ENCODE measurements at regions not wholly inside any gene's neighbourhood (a gene's known extent, or its start where the extent isn't known, plus 50 kb on each side); places are given as distances from the start of the nearest gene placed in this dataset.
"Not testable (repeated sequence)": the region's sequence is repeated elsewhere in the genome, so short reads cannot be mapped to it uniquely, and the experiment has no call there.

GRCh38 chr6:68013780-68014515, 621.1 kb upstream of the ADGRB3 start:
- no peak for DNase-seq (ENCODE audit: low spot score)

GRCh38 chr6:68012822-68013221, 622.3 kb upstream of the ADGRB3 start:
- DNase-seq (ENCODE audit: low spot score) = no peak

DNA sequence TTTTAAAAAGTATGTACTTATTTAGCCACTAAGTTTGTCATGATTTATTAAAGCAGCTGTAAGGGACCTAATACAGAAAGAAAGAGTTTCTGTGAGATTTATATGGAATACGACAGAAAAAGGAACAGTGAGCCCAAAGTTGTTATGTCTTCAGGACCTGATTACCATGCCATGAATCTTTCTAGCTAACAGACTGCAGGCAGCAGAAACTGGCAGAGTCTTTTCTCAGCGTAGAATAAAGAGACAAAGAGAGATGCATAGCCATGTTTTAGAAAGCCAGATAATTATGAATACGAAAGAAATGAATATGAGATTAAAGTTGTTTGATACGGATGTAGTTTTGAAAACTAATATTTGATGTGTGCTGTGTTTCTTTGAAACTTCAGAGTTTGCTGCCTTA, 624.1 kb upstream of the ADGRB3 start:
- DNase-seq (ENCODE audit: low spot score) = no peak

GRCh38 chr6:68008445-68008844, 626.6 kb upstream of the ADGRB3 start:
- no peak for DNase-seq (ENCODE audit: low spot score)

DNA sequence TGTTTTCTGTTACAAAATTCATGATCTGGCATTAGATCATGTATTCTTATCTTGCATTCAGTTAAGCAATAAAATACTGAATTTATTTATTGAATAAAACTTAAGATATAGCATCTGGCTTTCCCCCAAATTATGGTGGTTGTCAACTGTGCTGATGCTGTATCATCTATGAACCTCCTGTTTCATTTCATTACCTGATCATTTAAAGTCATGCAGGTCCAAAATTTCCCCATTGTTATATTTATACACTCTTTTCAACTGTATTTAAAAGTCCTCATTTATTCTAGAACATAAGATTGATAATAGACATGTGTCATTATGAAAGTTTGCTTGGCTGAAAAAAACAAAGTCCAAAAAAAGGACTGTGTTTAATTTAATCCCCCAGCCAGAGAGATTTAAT, 627.4 kb upstream of the ADGRB3 start:
- no peak for DNase-seq (ENCODE audit: low spot score)

DNA sequence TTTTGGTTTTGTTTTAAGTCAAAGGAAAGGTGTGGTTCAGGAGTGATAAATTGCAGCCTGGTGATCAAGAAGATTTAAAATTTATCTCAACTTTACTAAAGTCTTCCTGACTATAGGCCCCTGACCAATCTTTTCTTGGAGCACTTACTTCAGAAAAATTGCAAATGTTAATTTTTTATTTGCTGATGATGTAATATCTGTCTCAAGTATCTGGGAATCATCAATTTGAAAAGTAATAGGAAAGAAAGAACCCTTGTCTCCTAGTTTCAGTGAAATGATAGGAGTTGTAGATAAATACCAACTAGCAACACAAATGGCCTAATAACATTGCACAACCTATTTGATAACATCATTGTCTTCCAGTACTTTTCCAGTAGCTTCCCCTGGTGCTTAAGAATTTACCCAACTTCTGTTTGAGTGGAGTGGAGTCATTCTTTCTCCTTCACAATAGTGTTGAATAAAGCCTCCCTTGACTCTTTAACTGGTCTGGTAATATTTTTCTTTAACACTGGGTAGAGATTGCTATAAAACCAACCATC, 648.3 kb upstream of the ADGRB3 start:
- DNase-seq (ENCODE audit: low spot score) = no peak

DNA sequence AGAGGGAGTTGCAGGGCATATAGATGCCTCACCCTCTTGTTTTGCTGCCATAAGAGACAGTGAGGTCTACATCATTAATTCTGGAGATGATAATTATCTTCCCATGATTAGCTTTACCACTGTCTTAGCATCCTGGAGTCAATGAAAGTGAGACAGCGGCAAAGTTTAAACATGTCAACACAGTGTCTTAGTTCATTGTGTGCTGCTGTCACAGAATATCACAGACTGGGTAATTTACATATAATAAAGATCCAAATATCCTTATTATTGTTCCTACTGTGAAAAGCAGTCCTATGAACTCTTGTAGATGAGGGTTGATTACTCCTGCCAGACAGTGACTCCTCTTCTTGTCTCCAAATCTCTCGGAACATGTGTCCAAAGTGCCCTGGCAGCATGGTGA, 658.6 kb upstream of the ADGRB3 start:
- DNase-seq (ENCODE audit: low spot score) = no peak

DNA sequence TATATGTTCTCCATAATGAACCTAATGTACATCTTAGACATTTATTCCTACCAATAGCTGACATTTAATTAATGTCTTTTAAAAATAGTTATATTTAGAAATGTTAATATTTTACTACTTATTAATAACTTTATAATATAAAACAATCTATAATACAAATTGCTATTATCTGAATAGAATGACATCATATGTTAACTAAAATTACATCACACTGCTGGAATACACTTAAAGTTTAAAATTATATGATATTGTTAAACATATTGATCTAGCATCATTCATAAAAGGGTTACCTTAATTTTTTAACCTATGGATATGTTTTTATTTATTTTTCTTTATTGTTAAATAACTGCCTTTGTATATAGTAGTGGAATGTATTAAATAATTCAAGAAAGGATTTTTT, 660.2 kb upstream of the ADGRB3 start:
- no peak for DNase-seq (ENCODE audit: low spot score)

DNA sequence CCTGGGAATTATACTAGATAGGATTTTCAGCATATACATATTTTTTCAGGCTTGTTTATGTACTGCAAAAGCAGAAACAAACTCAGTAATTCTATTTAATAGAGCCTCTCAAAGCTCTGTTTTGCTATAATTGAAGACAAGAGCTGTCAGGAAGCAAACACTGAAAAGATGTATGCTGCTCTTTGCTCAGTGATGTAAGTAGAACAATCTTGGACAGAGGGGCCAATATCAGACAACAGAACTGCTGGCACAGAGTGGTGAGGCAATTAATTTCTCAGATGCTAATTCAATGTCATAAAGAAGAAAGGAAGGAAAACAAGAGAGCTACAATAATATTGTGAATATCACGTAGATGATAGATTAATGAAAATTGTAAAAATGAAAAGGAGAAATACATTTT, 663.3 kb upstream of the ADGRB3 start:
- DNase-seq (ENCODE audit: low spot score) = no peak

- DNase-seq (ENCODE audit: low spot score) = no peak
Measured at GRCh38 chr6:67966830-67967229, 668.3 kb upstream of the ADGRB3 start.

GRCh38 chr6:67956352-67956751, 678.7 kb upstream of the ADGRB3 start:
- no peak for DNase-seq (ENCODE audit: low spot score)

DNA sequence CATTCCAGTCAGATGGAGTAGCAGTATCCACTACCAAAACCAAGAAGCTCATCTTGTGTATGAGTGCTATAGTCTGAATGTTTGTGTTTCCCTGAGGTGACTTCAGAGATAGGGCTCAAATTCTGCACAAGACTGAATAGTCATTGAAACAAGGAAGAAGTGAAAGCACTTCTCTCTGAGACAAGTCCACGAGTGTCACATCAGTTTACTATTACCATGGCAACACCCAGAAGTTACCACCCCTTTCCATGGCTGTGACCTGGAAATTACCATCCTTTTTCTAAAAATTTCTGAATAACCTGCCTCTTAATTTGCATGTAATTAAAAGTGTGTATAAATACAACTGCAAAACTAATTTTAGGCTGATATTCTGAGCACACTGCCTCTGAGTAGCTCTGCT, 682.1 kb upstream of the ADGRB3 start:
- DNase-seq (ENCODE audit: low spot score) = no peak

DNA sequence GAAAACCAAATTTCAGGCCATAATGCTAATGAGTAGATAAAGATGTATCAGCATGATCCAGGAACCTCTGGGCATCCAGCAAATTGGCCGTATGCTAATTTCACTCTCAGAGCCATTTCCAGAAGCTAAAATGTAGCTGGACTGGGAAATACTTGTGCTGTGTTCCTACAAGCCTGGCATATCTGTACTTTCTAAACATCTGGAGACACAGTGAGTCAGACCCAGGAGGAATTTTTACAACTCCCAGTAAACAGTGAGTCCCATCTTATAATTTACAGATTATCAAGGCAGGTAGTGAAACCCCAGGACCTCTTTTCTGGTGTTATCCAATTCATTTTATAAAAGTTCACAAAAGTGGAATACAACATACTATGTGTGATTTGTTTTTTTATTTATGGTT, 683.0 kb upstream of the ADGRB3 start:
- DNase-seq (ENCODE audit: low spot score) = peak; percentile 21

DNA sequence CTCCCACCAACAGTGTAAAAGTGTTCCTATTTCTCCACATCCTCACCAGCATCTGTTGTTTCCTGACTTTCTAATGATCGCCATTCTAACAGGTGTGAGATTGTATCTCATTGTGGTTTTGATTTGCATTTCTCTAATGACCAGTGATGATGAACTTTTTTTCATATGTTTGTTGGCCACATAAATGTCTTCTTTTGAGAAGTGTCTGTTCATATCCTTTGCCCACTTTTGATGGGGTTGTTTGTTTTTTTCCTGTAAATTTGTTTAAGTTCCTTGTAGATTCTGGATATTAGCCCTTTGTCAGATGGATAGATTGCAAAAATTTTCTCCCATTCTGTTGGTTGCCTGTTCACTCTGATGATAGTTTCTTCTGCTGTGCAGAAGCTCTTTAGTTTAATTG, 687.3 kb upstream of the ADGRB3 start:
- not testable (repeated sequence) for DNase-seq (ENCODE audit: low spot score)

DNA sequence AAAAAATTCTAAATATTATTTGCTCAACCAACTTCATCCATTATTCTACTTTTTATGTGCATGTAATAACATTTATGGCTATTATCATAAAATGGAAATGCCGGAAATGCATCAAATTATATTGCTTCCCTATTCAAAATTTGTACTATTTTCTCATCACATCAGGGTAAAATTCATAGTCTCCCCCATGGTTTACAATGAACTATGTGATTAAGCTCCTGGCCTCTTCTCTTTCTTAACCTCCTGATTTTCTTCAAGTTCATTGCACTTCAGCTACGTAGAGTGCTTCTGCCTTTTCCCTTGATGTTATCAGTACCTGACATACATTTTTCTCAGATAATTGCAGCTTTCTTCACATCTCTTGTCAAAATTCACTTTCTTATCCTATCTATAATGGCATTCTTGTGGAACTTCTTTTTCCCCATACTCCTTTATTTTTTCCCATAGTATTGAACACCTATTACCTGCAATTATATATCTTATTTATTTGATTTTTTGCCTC, 699.1 kb upstream of the ADGRB3 start:
- no peak for DNase-seq (ENCODE audit: low spot score)

- no peak for DNase-seq (ENCODE audit: low spot score)
Measured at GRCh38 chr6:67933278-67933677, 701.8 kb upstream of the ADGRB3 start.

DNA sequence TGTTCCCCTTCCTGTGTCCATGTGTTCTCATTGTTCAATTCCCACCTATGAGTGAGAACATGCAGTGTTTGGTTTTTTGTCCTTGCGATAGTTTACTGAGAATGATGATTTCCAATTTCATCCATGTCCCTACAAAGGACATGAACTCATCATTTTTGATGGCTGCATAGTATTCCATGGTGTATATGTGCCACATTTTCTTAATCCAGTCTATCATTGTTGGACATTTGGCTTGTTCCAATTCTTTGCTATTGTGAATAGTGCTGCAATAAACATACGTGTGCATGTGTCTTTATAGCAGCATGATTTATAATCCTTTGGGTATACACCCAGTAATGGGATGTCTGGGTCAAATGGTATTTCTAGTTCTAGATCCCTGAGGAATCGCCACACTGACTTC, 712.5 kb upstream of the ADGRB3 start:
- not testable (repeated sequence) for DNase-seq (ENCODE audit: low spot score)

DNA sequence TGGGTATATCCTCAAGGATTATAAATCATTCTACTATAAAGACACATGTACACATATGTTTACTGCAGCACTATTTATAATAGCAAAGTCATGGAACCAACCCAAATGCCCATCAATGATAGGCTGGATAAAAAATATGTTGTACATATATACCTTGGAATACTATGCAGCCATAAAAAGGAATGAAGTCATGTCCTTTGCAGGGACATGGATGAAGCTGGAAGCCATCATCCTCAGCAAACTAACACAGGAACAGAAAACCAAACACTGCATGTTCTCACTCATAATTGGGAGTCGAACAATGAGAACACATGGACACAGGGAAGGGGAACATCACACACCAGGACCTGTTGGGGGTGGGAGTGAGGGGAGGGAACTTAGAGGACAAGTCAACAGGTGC, 715.0 kb upstream of the ADGRB3 start:
- not testable (repeated sequence) for DNase-seq (ENCODE audit: low spot score)

DNA sequence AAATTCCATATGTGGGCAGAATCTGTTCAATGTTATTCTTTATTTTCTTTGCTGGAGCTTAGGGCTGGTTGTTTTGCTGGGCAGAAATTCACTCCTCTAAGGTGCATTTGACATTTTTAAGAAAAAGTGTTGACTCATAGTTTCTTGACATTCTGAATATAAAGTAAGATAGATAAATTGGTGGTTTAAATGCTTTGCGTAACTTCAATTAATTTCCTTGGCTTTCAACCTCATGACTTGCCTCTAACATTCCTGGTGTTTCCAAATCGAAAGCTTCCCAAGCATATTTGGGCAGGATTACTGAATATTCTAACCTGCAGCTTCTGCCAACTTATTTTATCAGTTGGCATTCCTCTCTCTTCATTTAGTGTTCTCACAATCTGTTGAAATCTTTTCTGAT, 718.7 kb upstream of the ADGRB3 start:
- DNase-seq (ENCODE audit: low spot score) = no peak

- no peak for DNase-seq (ENCODE audit: low spot score)
Measured at GRCh38 chr6:67914419-67914818, 720.7 kb upstream of the ADGRB3 start.

DNA sequence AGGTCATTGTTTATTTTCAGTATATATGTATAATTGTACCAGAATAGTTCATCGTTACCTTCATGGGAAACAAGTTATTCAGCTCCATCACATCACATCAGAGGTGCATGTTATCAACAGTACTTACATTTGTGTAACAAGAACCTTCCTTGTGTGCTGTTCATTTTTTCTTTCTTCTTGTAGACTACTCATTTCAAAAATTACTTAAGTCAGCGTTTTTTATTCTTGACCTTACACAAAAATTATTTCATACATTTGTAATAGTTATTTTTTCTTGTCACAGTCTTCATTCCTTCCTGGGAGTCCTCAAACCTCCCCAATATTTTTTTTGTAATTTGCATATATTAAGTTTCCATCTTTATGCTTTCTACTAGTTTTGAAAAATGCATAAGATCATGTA, 725.7 kb upstream of the ADGRB3 start:
- DNase-seq (ENCODE audit: low spot score) = no peak

GRCh38 chr6:67908379-67908778, 726.7 kb upstream of the ADGRB3 start:
- no peak for DNase-seq (ENCODE audit: low spot score)

- DNase-seq (ENCODE audit: low spot score) = not testable (repeated sequence)
Measured at GRCh38 chr6:67904735-67905134, 730.3 kb upstream of the ADGRB3 start.

- no peak for DNase-seq (ENCODE audit: low spot score)
Measured at GRCh38 chr6:67898875-67899274, 736.2 kb upstream of the ADGRB3 start.
